H1 (cell line): ENCODE measurements at regions not wholly inside any gene's neighbourhood (a gene's known extent, or its start where the extent isn't known, plus 50 kb on each side); places are given as distances from the start of the nearest gene placed in this dataset.

ENCODE experiments used
- CTCF ChIA-PET: fragments of 300-600 bp; sonication (Branson Sonifier 250); formaldehyde crosslinking; loops from one replicate; lab custom pipeline; 2021; ENCODE audit not compliant: partially characterized antibody; lab: Charles Lee
- POLR2A ChIA-PET: fragments of 300-600 bp; sonication (Branson Sonifier 250); formaldehyde crosslinking; loops from one replicate; lab custom pipeline; 2021; ENCODE audit warnings: inconsistent platforms; ENCODE audit not compliant: partially characterized antibody; lab: Charles Lee
- DNase-seq, 2 experiments: peaks; one replicate each; pipeline versions ENCODE4 v3.0.0 to v3.0.0-alpha.2; 2010 to 2022; ENCODE audit warnings: low spot score in 2 of 2, low read depth in 1 of 2, mixed read lengths in 1 of 2
- FAIRE-seq: peaks from 2 replicates; lab custom pipeline; 2011; peaks lifted over from hg19 to GRCh38; lab: Jason Lieb, UNC
- H2AFZ ChIP-seq: 2 replicates; pipeline ENCODE4 v1.8.1; 2012; ENCODE audit warnings: low read length, inconsistent platforms
- H2AK5ac ChIP-seq: 2 replicates; pipeline ENCODE4 v1.6.1; 2013; ENCODE audit warnings: low read depth, low read length
- H2BK120ac ChIP-seq: replicated peaks from 2 replicates; pipeline ENCODE3; 2013; ENCODE audit warnings: low read depth, low read length, inconsistent platforms
- H2BK12ac ChIP-seq: 2 replicates; pipeline ENCODE4 v1.6.1; 2013; ENCODE audit warnings: low read depth, low read length
- H2BK15ac ChIP-seq: 2 replicates; pipeline ENCODE4 v1.6.1; 2013; ENCODE audit warnings: low read length
- H2BK20ac ChIP-seq: 2 replicates; pipeline ENCODE4 v1.6.1; 2013; ENCODE audit warnings: low read length
- H2BK5ac ChIP-seq: 2 replicates; pipeline ENCODE4 v1.6.1; 2013; ENCODE audit warnings: low read depth, low read length
- H3K14ac ChIP-seq: 2 replicates; pipeline ENCODE4 v1.6.1; 2013; ENCODE audit warnings: inconsistent platforms; ENCODE audit not compliant: insufficient read length
- H3K18ac ChIP-seq: 2 replicates; pipeline ENCODE4 v1.6.1; 2013; ENCODE audit warnings: low read length; ENCODE audit errors: extremely low read depth
- H3K23ac ChIP-seq: 2 replicates; pipeline ENCODE4 v1.6.1; 2013; ENCODE audit warnings: inconsistent platforms; ENCODE audit not compliant: insufficient read length
- H3K23me2 ChIP-seq: 2 replicates; pipeline ENCODE4 v1.6.1; 2013; ENCODE audit warnings: low read depth, low read length
- H3K27ac ChIP-seq: 2 replicates; pipeline ENCODE4 v1.6.1; 2011; ENCODE audit warnings: low read depth, low read length, inconsistent platforms
- H3K27me3 ChIP-seq, 4 experiments: replicated peaks in 1 of 4; 1 replicate in 1 of 4; 2 replicates in 3 of 4; pipeline versions ENCODE4 v1.6.1 to v1.8.1; 2011 to 2013; ENCODE audit warnings: low read length in 3 of 4, mild to moderate bottlenecking in 3 of 4, inconsistent platforms in 2 of 4, mixed read lengths in 2 of 4, moderate library complexity in 1 of 4; ENCODE audit not compliant: control insufficient read depth in 3 of 4, insufficient read depth in 3 of 4; ENCODE audit errors: extremely low read depth in 1 of 4
- H3K36me3 ChIP-seq, 4 experiments: 2 replicates each; pipeline versions ENCODE4 v1.6.1 to v1.8.1; 2011 to 2013; ENCODE audit warnings: mild to moderate bottlenecking in 4 of 4, low read length in 3 of 4, moderate library complexity in 2 of 4, control low read depth in 1 of 4, inconsistent platforms in 1 of 4; ENCODE audit not compliant: insufficient read depth in 4 of 4, control insufficient read depth in 2 of 4
- H3K4ac ChIP-seq: replicated peaks from 2 replicates; pipeline ENCODE3; 2013; ENCODE audit warnings: low read length, low read depth, mixed read lengths, inconsistent platforms; ENCODE audit not compliant: insufficient read length
- H3K4me1 ChIP-seq, 4 experiments: replicated peaks in 1 of 4; 1 replicate in 1 of 4; 2 replicates in 3 of 4; pipeline versions ENCODE4 v1.6.1 to v1.8.1; 2011 to 2013; ENCODE audit warnings: low read length in 3 of 4, inconsistent platforms in 2 of 4, mixed read lengths in 1 of 4; ENCODE audit not compliant: insufficient read depth in 4 of 4, control insufficient read depth in 3 of 4
- H3K4me2 ChIP-seq, 2 experiments: 2 replicates each; pipeline versions ENCODE4 v1.6.1 to v1.8.1; 2011 to 2013; ENCODE audit warnings: low read depth in 2 of 2, low read length in 2 of 2, control low read depth in 1 of 2, inconsistent platforms in 1 of 2, mild to moderate bottlenecking in 1 of 2; ENCODE audit not compliant: insufficient read depth in 1 of 2
- H3K4me3 ChIP-seq, 4 experiments: fragments of 200-600, 300-600 bp in 1 of 4; sonication (generic), shearing (Covaris generic), sonication (Bioruptor Twin) in 1 of 4; 2 replicates each; pipeline versions ENCODE4 v1.5.1 to v1.8.1; 2011 to 2016; ENCODE audit warnings: low read length in 4 of 4, low read depth in 3 of 4, control low read depth in 2 of 4, inconsistent platforms in 2 of 4, mild to moderate bottlenecking in 2 of 4, mixed read lengths in 1 of 4, moderate library complexity in 1 of 4; ENCODE audit not compliant: insufficient read depth in 2 of 4; ENCODE audit errors: extremely low read depth in 1 of 4
- H3K56ac ChIP-seq: replicated peaks from 2 replicates; pipeline ENCODE3; 2013; ENCODE audit warnings: low read depth, mild to moderate bottlenecking, mixed read lengths, low read length, inconsistent platforms; ENCODE audit not compliant: insufficient read length
- H3K79me1 ChIP-seq: 2 replicates; pipeline ENCODE4 v1.6.1; 2013; ENCODE audit warnings: low read depth, low read length, control low read depth
- H3K79me2 ChIP-seq, 2 experiments: 2 replicates each; pipeline versions ENCODE4 v1.6.1 to v1.8.1; 2012 to 2013; ENCODE audit warnings: low read length in 2 of 2, mild to moderate bottlenecking in 2 of 2, inconsistent platforms in 1 of 2; ENCODE audit not compliant: insufficient read depth in 2 of 2, control insufficient read depth in 1 of 2
- H3K9ac ChIP-seq, 4 experiments: replicated peaks in 1 of 4; 1 replicate in 1 of 4; 2 replicates in 3 of 4; pipeline versions ENCODE4 v1.6.1 to v1.8.1; 2011 to 2013; ENCODE audit warnings: low read depth in 3 of 4, low read length in 3 of 4, control low read depth in 2 of 4, mild to moderate bottlenecking in 2 of 4, moderate library complexity in 2 of 4, inconsistent platforms in 1 of 4; ENCODE audit errors: extremely low read depth in 1 of 4
- H3K9me3 ChIP-seq, 2 experiments: 2 replicates each; pipeline versions ENCODE4 v1.6.1 to v1.8.1; 2012 to 2013; ENCODE audit warnings: mild to moderate bottlenecking in 2 of 2, moderate library complexity in 2 of 2, control low read depth in 1 of 2, inconsistent platforms in 1 of 2, low read depth in 1 of 2, low read length in 1 of 2, mixed read lengths in 1 of 2; ENCODE audit not compliant: insufficient read depth in 2 of 2
- H4K20me1 ChIP-seq, 2 experiments: replicated peaks in 1 of 2; 2 replicates each; pipeline versions ENCODE3 to v1.8.1; 2011 to 2013; ENCODE audit warnings: inconsistent platforms in 2 of 2, low read length in 2 of 2, mild to moderate bottlenecking in 1 of 2; ENCODE audit not compliant: insufficient read depth in 2 of 2, control insufficient read depth in 1 of 2
- H4K5ac ChIP-seq: 2 replicates; pipeline ENCODE4 v1.6.1; 2013; ENCODE audit warnings: low read length, low read depth, mixed read lengths, inconsistent platforms; ENCODE audit not compliant: insufficient read length
- H4K8ac ChIP-seq: 2 replicates; pipeline ENCODE4 v1.8.0; 2013; ENCODE audit warnings: mild to moderate bottlenecking, moderate library complexity, low read length, inconsistent platforms; ENCODE audit not compliant: insufficient read depth; ENCODE audit errors: extremely low read depth
- H4K91ac ChIP-seq: replicated peaks from 2 replicates; pipeline ENCODE3; 2013; ENCODE audit warnings: low read length, mixed read lengths, inconsistent platforms; ENCODE audit not compliant: insufficient read length
- HDAC6 ChIP-seq: IDR thresholded peaks from one replicate; pipeline ENCODE4 v1.7.1; 2012; ENCODE audit warnings: low read depth, mild to moderate bottlenecking, inconsistent platforms, low read length, moderate library complexity
- SP2 ChIP-seq: IDR thresholded peaks from 2 replicates; pipeline ENCODE4 v1.6.1; 2012; ENCODE audit warnings: mild to moderate bottlenecking, low read length, inconsistent platforms
- WGBS, 2 experiments: shearing (Covaris generic) in 1 of 2; methylation state at CpG; one replicate each; pipeline versions ENCODE4 v1.1.6 to v1.1.7; 2013 to 2015; ENCODE audit warnings: low lambda C conversion rate in 2 of 2, mixed read lengths in 2 of 2, inconsistent platforms in 1 of 2, low coverage in 1 of 2, missing lambda C conversion rate in 1 of 2; ENCODE audit not compliant: insufficient replicate concordance in 2 of 2, insufficient coverage in 1 of 2, insufficient read length in 1 of 2; ENCODE audit errors: extremely low coverage in 1 of 2, missing lambda C conversion rate in 1 of 2; 5-methylcytosine and 5-hydroxymethylcytosine counted together

- Histone ChIP-seq H4K91ac (no peak overlapping the region), H4K8ac (no peak overlapping the region), H3K23ac (no peak overlapping the region), H4K5ac (no peak overlapping the region), H3K27ac (no peak overlapping the region), H3K9ac (no peak overlapping the region), H2BK20ac (no peak overlapping the region), H3K4me1 (no peaks in the 10 kb centered on the region), H3K56ac (no peak overlapping the region), H3K4me2 (no peak overlapping the region), H3K4ac (no peak overlapping the region), H3K18ac (no peak overlapping the region), H2BK5ac (no peak overlapping the region), H3K79me2 (no peaks in the 10 kb centered on the region), H2AK5ac (no peak overlapping the region), H2BK12ac (no peak overlapping the region), H4K20me1 (no peaks in the 10 kb centered on the region), H2BK120ac (no peak overlapping the region), H3K27me3 (no peaks in the 10 kb centered on the region), H3K79me1 (no peaks in the 10 kb centered on the region), H3K9me3 (no peaks in the 10 kb centered on the region), H3K14ac (no peak overlapping the region), H2AFZ (no peak overlapping the region), H3K36me3 (no peaks in the 10 kb centered on the region), H2BK15ac (no peak overlapping the region), H3K4me3 (no peak overlapping the region), H3K23me2 (no peaks in the 10 kb centered on the region)
- no peak for TF ChIP-seq SP2
- no peak for TF ChIP-seq HDAC6
- WGBS, 2 experiments = 94 to 100% methylated on average over 1 of the region's 1 CpG
- DNase-seq (no peak), FAIRE-seq (no peak)
- POLR2A ChIA-PET = no interaction called here
- CTCF ChIA-PET = no interaction called here
Observed at GRCh38 chr13:47017476-47017875, 120.6 kb upstream of the HTR2A start.
